ENCODE measurements at regions not wholly inside any gene's neighbourhood (a gene's known extent, or its start where the extent isn't known, plus 50 kb on each side); places are given as distances from the start of the nearest gene placed in this dataset.

DNA sequence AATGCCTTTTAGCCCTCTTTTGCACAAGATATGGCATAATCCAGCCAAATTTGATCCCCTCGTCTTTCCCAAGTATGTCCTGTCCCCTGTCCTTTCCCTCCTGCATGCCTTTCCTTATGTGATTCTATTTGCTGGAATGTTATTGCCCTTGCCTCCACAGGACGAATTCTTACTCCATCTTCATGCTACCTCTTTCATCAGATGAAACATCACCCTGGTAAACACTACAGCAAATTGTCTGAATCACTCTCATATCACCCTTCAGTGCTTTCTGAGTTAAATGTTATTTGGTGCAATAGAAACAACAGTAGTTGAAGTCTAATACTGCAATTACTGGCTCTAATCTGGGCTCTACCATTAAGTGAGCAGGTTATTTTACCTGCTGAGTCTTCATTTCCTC is 52.2 kb upstream of the FAT1 start:
- no peak overlapping the region for H3K4me3 ChIP-seq (replicated peaks in 1 of 2; ENCODE audit: low read depth in 2 of 2, low read length in 2 of 2)
- TF ChIP-seq CTCF (IDR thresholded peaks at IDR 0.05; ENCODE audit: low read depth, low read length), result no peak
- peak in 1 of 2 donors; percentile 26 for DNase-seq (ENCODE audit: low read depth in 2 of 2)

DNA sequence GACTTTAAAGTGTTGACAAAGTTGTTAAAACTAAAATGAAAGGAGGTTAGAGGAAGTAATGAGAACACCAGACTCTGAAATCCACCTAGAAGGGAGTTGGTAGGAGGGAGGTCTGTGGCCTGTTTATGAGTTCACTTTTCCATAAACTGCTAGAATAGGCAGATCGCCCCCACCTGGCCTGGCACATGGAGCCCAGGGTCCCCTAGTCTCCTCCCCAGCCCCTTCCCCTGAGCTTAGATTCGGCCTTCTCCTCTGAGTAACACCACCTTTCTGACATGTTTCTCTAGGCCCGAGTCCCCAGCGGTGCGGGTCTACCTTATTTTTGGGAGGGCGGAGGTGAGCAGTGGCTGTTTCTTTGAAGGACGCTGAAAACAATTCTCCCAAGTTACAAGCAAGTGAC is 54.5 kb upstream of the FAT1 start:
- no peak for DNase-seq (ENCODE audit: low read depth in 2 of 2)
- H3K4me3 ChIP-seq (replicated peaks in 1 of 2; ENCODE audit: low read depth in 2 of 2, low read length in 2 of 2), result no peak overlapping the region
- no peak for TF ChIP-seq CTCF (IDR thresholded peaks at IDR 0.05; ENCODE audit: low read depth, low read length)

DNA sequence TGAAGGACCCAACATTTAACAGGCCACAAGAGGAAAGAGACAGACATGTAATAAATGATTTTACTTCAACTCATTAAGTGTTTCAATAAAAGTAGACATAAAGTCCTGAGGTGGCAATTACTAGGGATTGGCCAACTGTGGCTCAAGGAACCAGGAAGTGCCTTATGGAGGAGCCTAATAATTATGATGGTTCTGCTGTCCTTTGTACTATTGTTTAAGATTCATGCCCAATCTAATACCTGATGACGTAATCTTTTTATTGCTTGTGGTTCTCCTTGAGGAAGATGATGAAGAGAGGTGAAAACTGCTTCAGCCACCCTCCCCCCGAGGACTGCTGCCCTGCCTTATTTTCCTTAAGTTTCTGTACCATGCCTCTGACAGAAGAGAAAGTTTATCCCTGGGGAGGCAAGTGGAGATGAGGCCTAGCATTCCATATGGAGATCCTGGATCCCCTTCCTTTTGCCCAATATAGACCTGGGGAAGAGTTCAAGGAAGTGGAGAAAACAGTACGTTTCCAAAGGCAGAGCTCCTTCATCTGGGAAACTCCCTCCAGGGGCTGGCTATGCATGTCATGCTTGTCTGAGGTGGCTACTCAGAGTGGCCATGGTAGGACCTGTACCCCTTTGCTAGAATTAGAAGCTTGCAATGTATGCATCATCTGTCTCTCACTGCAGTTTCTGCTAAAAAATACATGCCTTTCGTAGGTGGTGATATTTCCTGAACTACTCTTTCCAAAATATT is 56.8 kb upstream of the FAT1 start:
- no peak overlapping the region for H3K4me3 ChIP-seq (replicated peaks in 1 of 2; ENCODE audit: low read depth in 2 of 2, low read length in 2 of 2)
- no peak for TF ChIP-seq CTCF (IDR thresholded peaks at IDR 0.05; ENCODE audit: low read depth, low read length)
- no peak for DNase-seq (ENCODE audit: low read depth in 2 of 2)

DNA sequence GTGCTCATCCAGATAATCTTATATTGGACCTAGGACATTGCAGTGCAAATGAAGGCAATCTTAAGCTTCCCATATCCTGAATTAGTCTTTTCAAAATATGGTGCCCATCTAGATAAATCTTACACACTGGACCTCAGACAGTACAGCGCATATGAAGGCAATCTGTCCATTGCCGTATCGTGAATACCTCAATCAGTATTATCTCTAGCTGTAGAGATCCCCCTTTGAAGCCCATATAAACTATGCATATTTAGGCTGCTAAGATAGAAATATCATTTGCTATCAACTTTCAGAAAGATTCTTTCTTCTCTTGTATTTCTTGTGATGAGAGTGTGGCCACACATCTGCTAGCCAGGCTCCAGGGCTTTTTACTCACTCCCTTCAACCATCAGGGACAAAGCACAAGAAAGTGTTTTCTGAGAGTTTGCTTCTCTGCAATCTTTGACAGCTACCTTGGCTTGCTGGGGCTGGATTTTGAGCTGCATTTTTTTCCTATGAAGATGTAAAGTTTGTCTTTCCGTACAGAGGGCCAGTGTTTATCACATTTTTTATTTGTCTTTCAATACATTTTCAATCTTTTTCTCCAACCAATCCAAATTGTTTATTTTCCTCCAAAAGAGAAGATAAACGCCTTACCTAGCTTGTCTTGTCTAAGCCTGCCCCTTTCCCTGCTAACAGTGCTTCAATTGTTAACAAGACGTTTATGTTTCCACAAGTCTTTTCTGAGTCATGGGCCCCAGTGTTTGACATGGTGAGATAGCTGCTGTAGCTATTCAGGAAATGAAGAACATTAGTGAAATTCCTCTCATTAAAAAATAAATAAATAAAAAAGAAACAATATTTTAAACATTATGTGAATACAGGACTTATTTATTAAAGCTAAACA is 57.6 kb upstream of the FAT1 start:
- peak; percentile 51 to 53 for DNase-seq (ENCODE audit: low read depth in 2 of 2)
- H3K4me3 ChIP-seq (replicated peaks in 1 of 2; ENCODE audit: low read depth in 2 of 2, low read length in 2 of 2), result no peak overlapping the region
- TF ChIP-seq CTCF (IDR thresholded peaks at IDR 0.05; ENCODE audit: low read depth, low read length), result no peak

DNA sequence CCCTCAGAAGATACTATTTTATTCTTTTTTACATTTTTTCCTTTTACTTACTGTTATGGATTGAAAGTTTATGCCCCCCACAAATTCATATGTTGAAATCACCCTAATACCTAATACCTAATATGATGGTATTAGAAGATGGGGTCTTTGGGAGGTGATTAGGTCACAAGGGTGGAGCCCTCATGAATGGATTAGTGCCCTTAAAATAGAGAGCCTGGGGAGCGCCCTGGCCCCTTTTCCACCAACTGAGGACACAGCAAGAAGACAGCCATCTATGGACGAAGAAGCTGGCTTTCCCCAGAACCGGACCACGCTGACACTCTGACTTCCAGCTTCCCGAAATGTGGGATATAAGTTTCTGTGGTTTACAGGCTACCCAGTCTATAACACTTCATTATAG is 58.6 kb upstream of the FAT1 start:
- no peak for TF ChIP-seq CTCF (IDR thresholded peaks at IDR 0.05; ENCODE audit: low read depth, low read length)
- DNase-seq (ENCODE audit: low read depth in 2 of 2), result no peak
- H3K4me3 ChIP-seq (replicated peaks in 1 of 2; ENCODE audit: low read depth in 2 of 2, low read length in 2 of 2), result no peak overlapping the region

DNA sequence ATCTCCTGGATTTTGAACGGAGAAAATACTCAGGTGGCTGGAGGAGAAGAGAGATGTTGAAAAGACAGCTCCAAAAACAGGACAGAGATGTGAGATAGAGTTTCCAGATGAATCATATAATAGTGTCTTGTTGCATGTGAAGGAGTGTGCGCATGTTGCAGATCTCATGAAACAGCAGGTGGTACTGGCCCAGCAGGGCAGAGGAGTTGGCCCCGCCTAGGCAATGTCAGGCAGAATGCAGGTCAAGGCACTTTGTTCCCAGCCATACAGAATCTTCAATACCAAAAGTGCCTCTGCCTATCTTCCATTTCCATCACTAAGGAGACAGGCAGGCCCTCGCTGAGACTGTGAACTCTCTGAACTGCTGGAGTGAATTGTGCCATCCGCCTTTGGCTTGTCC is 63.9 kb upstream of the FAT1 start:
- no peak for TF ChIP-seq CTCF (IDR thresholded peaks at IDR 0.05; ENCODE audit: low read depth, low read length)
- no peak overlapping the region for H3K4me3 ChIP-seq (replicated peaks in 1 of 2; ENCODE audit: low read depth in 2 of 2, low read length in 2 of 2)
- DNase-seq (ENCODE audit: low read depth in 2 of 2), result no peak

Measured in cardiac fibroblast (primary cell).